ENCODE measurements at regions not wholly inside any gene's neighbourhood (a gene's known extent, or its start where the extent isn't known, plus 50 kb on each side); places are given as distances from the start of the nearest gene placed in this dataset.

DNA sequence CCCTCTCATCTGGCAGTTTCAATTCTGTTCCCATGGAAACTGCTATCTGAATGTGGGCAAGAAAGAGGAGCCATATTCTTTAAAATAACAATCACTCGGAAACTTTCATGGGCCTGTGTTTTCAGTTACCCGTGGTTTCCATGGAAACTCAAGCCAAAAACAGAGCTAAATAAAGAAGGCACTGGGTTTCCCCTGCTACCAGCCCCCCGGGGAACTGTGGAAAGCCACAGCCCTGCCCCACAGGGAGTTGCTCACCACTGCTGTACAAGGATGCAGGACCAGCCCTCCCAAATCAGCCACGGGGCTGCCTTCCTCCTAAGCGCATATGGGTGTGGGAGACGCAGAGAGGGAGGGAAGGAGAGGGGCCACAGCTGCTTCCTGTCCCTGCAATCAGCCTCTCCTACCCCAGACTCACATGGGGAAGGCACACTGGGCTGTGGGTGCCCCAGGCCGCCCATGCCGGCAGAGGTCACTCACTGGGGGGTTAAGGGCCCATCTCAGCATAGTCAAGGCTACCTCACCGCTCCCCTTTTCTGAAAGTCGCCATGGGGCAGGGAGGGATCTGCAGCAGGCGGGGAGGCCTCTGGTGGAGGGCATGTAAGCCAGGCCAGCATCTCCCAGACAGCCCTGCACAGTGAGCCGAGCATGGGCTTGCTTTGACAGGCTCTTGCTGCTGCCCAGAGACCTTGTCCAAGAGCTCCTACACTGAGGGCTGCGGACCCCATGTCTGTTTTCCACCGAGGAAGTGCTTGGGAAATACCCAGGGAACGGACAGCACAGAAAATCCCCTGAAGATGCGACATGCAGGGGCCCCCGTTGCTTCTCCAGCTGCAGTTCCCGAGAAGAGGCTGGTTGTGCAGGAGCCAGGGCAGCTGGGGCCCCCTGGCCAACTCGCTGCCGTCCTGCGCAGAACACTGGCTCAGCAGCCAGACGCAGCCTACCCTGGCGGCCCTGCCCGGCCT, 157.3 kb upstream of the PPP2R2D start:
- TF ChIP-seq, protein P1, sequence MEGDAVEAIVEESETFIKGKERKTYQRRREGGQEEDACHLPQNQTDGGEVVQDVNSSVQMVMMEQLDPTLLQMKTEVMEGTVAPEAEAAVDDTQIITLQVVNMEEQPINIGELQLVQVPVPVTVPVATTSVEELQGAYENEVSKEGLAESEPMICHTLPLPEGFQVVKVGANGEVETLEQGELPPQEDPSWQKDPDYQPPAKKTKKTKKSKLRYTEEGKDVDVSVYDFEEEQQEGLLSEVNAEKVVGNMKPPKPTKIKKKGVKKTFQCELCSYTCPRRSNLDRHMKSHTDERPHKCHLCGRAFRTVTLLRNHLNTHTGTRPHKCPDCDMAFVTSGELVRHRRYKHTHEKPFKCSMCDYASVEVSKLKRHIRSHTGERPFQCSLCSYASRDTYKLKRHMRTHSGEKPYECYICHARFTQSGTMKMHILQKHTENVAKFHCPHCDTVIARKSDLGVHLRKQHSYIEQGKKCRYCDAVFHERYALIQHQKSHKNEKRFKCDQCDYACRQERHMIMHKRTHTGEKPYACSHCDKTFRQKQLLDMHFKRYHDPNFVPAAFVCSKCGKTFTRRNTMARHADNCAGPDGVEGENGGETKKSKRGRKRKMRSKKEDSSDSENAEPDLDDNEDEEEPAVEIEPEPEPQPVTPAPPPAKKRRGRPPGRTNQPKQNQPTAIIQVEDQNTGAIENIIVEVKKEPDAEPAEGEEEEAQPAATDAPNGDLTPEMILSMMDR (IDR thresholded peaks at IDR 0.05 in 2 of 3, conservative IDR thresholded peaks at IDR 0.05 in 1 of 3; ENCODE audit: control insufficient read depth in 2 of 3, extremely low read depth in 1 of 3, insufficient read depth in 1 of 3, low read depth in 3 of 3, low read length in 3 of 3) = no peak
- TF ChIP-seq, protein P2, sequence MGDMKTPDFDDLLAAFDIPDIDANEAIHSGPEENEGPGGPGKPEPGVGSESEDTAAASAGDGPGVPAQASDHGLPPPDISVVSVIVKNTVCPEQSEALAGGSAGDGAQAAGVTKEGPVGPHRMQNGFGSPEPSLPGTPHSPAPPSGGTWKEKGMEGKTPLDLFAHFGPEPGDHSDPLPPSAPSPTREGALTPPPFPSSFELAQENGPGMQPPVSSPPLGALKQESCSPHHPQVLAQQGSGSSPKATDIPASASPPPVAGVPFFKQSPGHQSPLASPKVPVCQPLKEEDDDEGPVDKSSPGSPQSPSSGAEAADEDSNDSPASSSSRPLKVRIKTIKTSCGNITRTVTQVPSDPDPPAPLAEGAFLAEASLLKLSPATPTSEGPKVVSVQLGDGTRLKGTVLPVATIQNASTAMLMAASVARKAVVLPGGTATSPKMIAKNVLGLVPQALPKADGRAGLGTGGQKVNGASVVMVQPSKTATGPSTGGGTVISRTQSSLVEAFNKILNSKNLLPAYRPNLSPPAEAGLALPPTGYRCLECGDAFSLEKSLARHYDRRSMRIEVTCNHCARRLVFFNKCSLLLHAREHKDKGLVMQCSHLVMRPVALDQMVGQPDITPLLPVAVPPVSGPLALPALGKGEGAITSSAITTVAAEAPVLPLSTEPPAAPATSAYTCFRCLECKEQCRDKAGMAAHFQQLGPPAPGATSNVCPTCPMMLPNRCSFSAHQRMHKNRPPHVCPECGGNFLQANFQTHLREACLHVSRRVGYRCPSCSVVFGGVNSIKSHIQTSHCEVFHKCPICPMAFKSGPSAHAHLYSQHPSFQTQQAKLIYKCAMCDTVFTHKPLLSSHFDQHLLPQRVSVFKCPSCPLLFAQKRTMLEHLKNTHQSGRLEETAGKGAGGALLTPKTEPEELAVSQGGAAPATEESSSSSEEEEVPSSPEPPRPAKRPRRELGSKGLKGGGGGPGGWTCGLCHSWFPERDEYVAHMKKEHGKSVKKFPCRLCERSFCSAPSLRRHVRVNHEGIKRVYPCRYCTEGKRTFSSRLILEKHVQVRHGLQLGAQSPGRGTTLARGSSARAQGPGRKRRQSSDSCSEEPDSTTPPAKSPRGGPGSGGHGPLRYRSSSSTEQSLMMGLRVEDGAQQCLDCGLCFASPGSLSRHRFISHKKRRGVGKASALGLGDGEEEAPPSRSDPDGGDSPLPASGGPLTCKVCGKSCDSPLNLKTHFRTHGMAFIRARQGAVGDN (IDR thresholded peaks at IDR 0.05) = no peak
